ENCODE measurements at regions not wholly inside any gene's neighbourhood (a gene's known extent, or its start where the extent isn't known, plus 50 kb on each side); places are given as distances from the start of the nearest gene placed in this dataset.

DNA sequence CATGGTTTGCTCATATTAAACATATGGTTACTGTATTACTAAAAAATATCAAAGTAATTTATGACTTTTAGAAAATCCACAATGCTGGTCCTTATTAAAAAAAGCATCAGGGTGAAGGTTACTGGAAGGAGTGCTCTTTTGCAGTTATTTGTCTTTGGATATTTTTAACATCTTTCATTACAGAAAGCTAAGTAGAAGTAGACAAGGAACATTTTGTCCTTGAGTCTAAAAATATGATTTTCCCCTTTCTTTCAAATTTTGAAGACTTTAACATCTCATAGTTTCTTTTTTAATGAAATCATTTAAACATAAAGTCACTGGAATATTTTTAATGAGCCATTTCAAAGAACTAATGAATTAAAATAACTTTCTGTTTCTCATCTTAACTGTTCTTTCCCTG lies 110.1 kb upstream of the TNS3 start:
- Histone ChIP-seq H3K9me1 (ENCODE audit: insufficient read depth, low read length) (peaks cover 5% of the 10 kb centered on the region; the same call in 1 of the 2 replicates), H2AK9ac (replicated peaks; ENCODE audit: low read depth, low read length, poor library complexity) (no peak overlapping the region), H2BK20ac (ENCODE audit: low read depth, low read length) (no peak overlapping the region), H3K4ac (ENCODE audit: low read depth, low read length) (no peak overlapping the region), H3K56ac (ENCODE audit: extremely low read depth, insufficient read depth, low read length) (no peak overlapping the region), H3K36me3 (ENCODE audit: control insufficient read depth, insufficient read depth, low read length) (no peaks in the 10 kb centered on the region), H3K23ac (ENCODE audit: low read depth, low read length) (no peak overlapping the region), H2BK5ac (ENCODE audit: low read depth, low read length, poor library complexity, severe bottlenecking) (no peak overlapping the region), H3K27ac (ENCODE audit: insufficient read depth, low read length) (no peak overlapping the region), H3K9me3 (ENCODE audit: control insufficient read depth, insufficient read depth, low read length) (no peaks in the 10 kb centered on the region), H3K18ac (ENCODE audit: low read depth, low read length) (no peak overlapping the region), H2AFZ (replicated peaks; ENCODE audit: low read length, poor library complexity) (no peak overlapping the region), H3K14ac (replicated peaks; ENCODE audit: low read depth, low read length) (no peak overlapping the region), H3K79me1 (ENCODE audit: low read depth in 1 of 2, low read length in 2 of 2) (no peaks in the 10 kb centered on the region), H2BK15ac (ENCODE audit: low read depth, low read length) (no peak overlapping the region), H3K4me1 (ENCODE audit: control insufficient read depth, insufficient read depth, low read length) (peaks cover 6% of the 10 kb centered on the region), H4K5ac (ENCODE audit: low read depth, low read length) (no peak overlapping the region), H2AK5ac (ENCODE audit: low read depth, low read length) (no peak overlapping the region), H3K4me3 (ENCODE audit: insufficient read depth, low read depth, low read length) (no peak overlapping the region), H4K91ac (ENCODE audit: insufficient read depth, low read depth, low read length) (no peak overlapping the region), H3K9ac (ENCODE audit: low read depth, low read length) (no peak overlapping the region), H3K27me3 (ENCODE audit: control insufficient read depth, insufficient read depth, low read length) (no peaks in the 10 kb centered on the region), H2BK120ac (ENCODE audit: low read depth, low read length) (no peak overlapping the region), H4K20me1 (ENCODE audit: insufficient read depth, low read length) (no peaks in the 10 kb centered on the region), H3K4me2 (ENCODE audit: low read depth, low read length) (no peak overlapping the region), H4K8ac (ENCODE audit: low read depth in 2 of 2, low read length in 2 of 2) (no peak overlapping the region)
- intact Hi-C loops (cut with micrococcal nuclease): no loop called here
- no peak for TF ChIP-seq NFE2L2 (IDR thresholded peaks at IDR 0.05; ENCODE audit: low read depth, low read length)
- no peak for TF ChIP-seq MAFK (IDR thresholded peaks at IDR 0.05; ENCODE audit: low read depth, low read length)
- TF ChIP-seq POLR2A (IDR thresholded peaks at IDR 0.05; ENCODE audit: low read depth, low read length): no peak
- no peak for TF ChIP-seq RFX5 (IDR thresholded peaks at IDR 0.05; ENCODE audit: low read depth, low read length)
- TF ChIP-seq CEBPB (IDR thresholded peaks at IDR 0.05; ENCODE audit: low read depth, low read length): no peak
- no peak for TF ChIP-seq RCOR1 (IDR thresholded peaks at IDR 0.05; ENCODE audit: insufficient replicate concordance, low read length)
- no peak for TF ChIP-seq CHD1 (IDR thresholded peaks at IDR 0.05; ENCODE audit: low read depth, low read length)
- TF ChIP-seq MXI1 (IDR thresholded peaks at IDR 0.05; ENCODE audit: borderline replicate concordance, low read depth, low read length): no peak
- TF ChIP-seq, protein P1, sequence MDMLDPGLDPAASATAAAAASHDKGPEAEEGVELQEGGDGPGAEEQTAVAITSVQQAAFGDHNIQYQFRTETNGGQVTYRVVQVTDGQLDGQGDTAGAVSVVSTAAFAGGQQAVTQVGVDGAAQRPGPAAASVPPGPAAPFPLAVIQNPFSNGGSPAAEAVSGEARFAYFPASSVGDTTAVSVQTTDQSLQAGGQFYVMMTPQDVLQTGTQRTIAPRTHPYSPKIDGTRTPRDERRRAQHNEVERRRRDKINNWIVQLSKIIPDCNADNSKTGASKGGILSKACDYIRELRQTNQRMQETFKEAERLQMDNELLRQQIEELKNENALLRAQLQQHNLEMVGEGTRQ (IDR thresholded peaks at IDR 0.05; ENCODE audit: low read depth, low read length): no peak
- TF ChIP-seq BHLHE40 (IDR thresholded peaks at IDR 0.05; ENCODE audit: low read depth, low read length): no peak
- no peak for TF ChIP-seq FOS (IDR thresholded peaks at IDR 0.05; ENCODE audit: low read depth, low read length)
- TF ChIP-seq CTCF (conservative IDR thresholded peaks at IDR 0.05; ENCODE audit: low read depth, low read length): no peak
- TF ChIP-seq SMC3 (IDR thresholded peaks at IDR 0.05; ENCODE audit: low read depth, low read length): no peak
- no peak for TF ChIP-seq ELK1 (IDR thresholded peaks at IDR 0.05; ENCODE audit: borderline replicate concordance, low read depth, low read length)
- no peak for TF ChIP-seq RAD21 (IDR thresholded peaks at IDR 0.05; ENCODE audit: low read length)
- dilution Hi-C loops (cut with HindIII; ENCODE audit: low sequenced_read_pairs, unreplicated experiment): no loop called here
- no TSS peak for BruUV-seq (replicated peaks)
- no peak for DNase-seq
- ATAC-seq (ENCODE audit: low read depth): no peak
- POLR2A ChIA-PET (ENCODE audit: unreplicated experiment): no interaction called here
- in situ Hi-C loops (cut with MboI; ENCODE audit: low sequenced_read_pairs): no loop called here
- CTCF ChIA-PET: no interaction called here
